Posterior vena cava (tissue), 2 donors: ENCODE measurements at regions not wholly inside any gene's neighbourhood (a gene's known extent, or its start where the extent isn't known, plus 50 kb on each side); places are given as distances from the start of the nearest gene placed in this dataset.
A peak's percentile ranks its signal among the peaks of the same experiment; 100 is the strongest.

ENCODE experiments used
- DNase-seq: peaks from one replicate; pipeline ENCODE4 v3.0.0-alpha.2; 2020; ENCODE audit warnings: low spot score
- intact Hi-C, 2 donors: fragments of 100-400 bp; cut with DNase I; formaldehyde crosslinking; loops; one replicate each; pipeline versions ENCODE4 v1.14.1 to v1.14.2; 2022 to 2023
- donor health status: DM: yes; HTN: yes; CAD: no.
- donor health status: DM: yes; HTN: yes; CAD: no.

- peak; percentile 45 for DNase-seq
- intact Hi-C loops: no loop called here
Observed at GRCh38 chr15:77852241-77853007, 219.7 kb upstream of the LINGO1 start.

GRCh38 chr15:77851691-77852090 lies 219.0 kb upstream of the LINGO1 start:
- DNase-seq: peak; percentile 37
- intact Hi-C loops: loop anchor here in 1 of 2 donors (1.0 kb wide), 1 partner anchor 47 kb away; no protein-coding TSS in a partner anchor

GRCh38 chr15:77851086-77851485 lies 218.4 kb upstream of the LINGO1 start:
- intact Hi-C loops: loop anchor here in 1 of 2 donors (1.0 kb wide), 1 partner anchor 47 kb away; no protein-coding TSS in a partner anchor

GRCh38 chr15:77846986-77847385 lies 214.3 kb upstream of the LINGO1 start:
- intact Hi-C loops: no loop called here
- DNase-seq: no peak

More at GRCh38 chr15:77851086-77851485, 218.4 kb upstream of the LINGO1 start:
- no peak for DNase-seq

DNA sequence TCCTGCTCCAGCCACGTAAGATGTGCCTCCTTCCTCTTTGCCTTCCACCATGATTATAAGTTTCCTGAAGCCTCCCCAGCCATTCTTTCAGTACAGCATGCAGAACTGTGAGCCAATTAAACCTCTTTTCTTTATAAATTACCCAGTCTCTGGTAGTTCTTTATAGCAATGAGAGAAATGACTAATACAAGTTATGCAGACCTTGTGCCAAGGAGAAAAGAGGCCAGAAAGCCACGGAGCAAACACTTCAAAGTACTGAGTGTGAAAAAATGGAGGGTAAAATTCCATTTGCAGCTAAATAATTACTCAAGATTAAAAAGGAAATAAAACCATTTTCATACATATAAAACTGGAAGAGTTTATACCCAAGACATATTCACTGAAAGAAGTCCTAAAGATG lies 213.6 kb upstream of the LINGO1 start:
- intact Hi-C loops: no loop called here
- no peak for DNase-seq

GRCh38 chr15:77844798-77845446 lies 212.2 kb upstream of the LINGO1 start:
- DNase-seq: no peak
- intact Hi-C loops: no loop called here

- intact Hi-C loops: loop anchor here in 1 of 2 donors (1.0 kb wide), 1 partner anchor 27 kb away; no protein-coding TSS in a partner anchor
Observed at GRCh38 chr15:77843546-77843945, 210.8 kb upstream of the LINGO1 start.

DNA sequence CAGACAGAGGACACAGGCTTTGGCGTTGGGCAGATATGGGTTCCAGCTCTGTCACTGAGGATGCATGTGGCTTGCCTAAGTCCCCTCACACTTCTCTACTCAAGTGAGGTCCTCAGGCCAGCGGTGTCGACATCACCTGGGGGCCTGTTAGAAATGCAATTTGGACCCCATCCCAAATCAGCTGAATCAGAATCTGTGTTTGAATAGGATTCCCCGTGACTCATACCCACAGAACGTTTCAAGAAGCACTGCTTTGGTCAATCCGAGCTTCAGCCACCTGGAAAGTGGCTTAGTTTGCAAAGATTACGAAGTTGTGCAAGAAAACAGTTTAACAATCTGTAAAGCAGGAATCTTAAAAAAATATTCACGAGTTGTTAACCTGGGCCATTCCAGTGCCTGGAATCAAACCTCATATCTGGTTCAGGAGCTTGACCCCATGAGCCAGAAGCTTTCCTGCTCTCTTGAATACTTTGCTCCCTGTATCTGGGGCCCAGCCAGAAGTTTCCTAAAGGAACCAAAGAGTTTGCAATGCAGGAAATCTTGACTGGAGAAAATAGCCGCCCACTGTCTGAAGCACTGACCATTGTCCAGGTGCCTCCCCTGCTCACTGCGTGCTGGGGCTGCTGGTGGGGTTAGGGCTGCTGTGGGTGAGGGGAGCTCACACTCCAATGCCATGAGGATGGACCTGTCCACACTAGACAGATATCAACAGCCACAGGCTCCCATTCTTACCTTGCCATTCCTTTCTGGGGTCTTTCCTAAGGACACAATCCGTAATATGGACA lies 208.5 kb upstream of the LINGO1 start:
- intact Hi-C loops: no loop called here
- no peak for DNase-seq

More at GRCh38 chr15:77843546-77843945, 210.8 kb upstream of the LINGO1 start:
- DNase-seq: no peak

DNA sequence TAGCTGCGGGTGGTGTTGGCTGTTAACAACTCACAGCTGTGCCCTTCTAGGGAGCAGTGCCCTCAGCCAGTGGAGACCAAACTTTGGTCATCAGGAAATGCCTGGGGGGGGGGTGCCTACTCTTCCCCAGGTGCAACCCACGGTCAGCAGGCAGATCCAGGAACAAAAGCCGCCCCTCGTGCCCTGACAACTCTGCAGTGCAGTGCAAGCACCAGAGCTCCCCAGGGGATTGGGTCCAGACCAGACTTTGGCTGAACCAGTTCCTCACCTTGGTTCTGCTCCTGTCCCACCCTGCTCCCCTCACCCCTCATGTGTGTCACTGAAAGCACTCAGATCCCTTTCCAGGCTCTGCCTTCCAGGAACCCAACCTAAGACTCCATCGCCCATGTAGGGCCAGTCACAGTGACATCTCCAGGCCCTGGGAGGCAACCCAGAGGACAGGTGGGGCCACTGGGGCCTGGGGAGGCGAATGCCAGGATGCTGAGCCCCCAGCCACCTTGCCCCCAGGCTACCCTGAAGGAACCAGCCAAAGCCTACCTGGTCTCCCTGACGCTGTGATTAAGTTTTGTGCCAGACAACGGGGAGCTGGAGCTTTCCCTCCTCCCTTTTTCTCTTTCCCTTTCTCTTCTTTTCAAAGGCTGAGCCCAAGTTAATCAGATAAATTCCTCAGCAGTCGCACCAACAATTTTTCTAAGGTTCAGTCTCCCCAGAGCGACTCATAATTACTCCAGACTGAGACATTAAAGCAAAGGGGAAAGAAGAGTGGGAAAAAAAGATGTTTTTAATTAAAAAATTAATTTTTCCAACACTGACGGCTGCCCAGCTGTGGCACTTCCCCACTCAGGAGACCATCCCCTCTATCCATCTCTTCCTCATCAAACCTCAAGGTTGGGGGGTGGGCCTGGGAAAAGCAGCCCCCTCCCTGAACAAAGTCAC lies 207.5 kb upstream of the LINGO1 start:
- peak; percentile 56 for DNase-seq
- intact Hi-C loops: no loop called here

GRCh38 chr15:77839456-77839855 lies 206.7 kb upstream of the LINGO1 start:
- DNase-seq: peak; percentile 45
- intact Hi-C loops: no loop called here

GRCh38 chr15:77838595-77838994 lies 205.9 kb upstream of the LINGO1 start:
- DNase-seq: peak; percentile 62
- intact Hi-C loops: no loop called here

DNA sequence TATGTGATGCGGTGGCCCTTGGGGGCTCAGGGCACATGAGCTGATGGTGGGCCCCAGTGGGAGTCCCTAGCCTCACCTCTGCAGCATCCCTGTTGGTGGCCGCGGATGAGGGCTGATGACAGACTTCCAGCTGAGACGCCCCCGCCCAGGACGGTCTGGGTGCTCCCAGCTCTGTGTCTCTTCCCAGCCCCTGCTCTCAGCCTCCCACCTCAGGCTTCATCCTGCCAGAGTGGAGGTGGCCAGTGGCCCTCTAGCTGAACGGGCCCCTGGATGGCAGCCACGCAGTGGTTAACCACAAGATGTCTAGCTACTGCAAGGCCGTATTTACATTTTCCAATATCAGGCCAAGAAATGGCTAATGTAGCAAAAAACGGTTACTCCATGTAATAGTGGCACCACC lies 205.3 kb upstream of the LINGO1 start:
- intact Hi-C loops: no loop called here
- peak; percentile 51 for DNase-seq

DNA sequence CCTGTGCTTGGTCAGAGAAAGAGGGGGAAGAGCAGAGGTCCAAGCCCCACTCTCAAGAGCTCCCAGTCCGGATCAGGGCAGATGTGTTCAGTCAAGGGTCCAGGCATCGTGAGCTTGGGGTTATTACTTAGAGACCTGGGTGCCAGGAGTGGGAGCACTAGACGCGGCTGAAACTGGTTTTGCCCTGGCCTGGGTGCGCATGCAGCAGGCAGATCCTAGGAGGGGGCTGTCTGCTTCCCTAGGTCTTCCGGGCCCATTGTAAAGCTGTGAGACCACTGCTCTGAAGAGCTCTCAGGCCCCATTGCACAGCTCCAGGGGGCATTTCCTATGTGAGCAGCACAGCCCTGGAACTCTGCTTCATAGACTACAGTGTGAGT lies 204.9 kb upstream of the LINGO1 start:
- DNase-seq: no peak
- intact Hi-C loops: no loop called here

DNA sequence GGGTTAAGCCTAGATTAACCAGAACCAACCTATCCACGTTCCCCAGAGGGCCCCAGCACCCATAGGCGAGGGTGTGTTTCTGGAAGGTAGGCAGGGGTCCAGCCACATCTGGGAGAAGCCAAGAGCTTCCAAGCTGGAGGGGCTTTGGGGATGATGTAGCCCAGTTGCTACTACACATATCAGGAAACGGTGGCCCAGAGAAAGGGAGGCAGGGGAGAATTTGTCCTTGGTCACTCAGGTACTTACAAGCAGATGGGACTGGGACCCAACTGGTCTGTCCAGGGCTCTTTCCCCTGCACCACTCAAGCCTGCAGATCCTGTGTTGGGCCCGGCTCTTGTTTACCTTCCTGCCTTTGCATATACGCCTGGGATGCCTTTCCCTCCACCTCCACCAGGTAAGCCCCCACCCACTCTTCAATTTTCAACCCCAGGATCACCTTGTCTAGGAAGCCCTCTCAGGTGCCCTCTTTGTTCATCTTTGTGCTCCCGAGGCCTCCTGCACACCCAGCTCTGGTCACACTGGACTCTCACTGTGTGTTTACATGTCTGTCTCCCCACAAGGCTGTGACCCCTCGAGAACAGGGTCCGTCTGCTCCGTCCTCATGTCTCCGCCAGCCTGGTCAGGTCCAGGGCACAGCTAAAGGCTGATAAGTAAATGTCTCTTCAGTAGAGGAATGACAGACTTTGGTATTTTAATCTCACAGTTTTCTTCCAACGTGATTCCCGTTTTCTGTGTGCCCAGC lies 204.4 kb upstream of the LINGO1 start:
- intact Hi-C loops: no loop called here
- DNase-seq: peak; percentile 68

DNA sequence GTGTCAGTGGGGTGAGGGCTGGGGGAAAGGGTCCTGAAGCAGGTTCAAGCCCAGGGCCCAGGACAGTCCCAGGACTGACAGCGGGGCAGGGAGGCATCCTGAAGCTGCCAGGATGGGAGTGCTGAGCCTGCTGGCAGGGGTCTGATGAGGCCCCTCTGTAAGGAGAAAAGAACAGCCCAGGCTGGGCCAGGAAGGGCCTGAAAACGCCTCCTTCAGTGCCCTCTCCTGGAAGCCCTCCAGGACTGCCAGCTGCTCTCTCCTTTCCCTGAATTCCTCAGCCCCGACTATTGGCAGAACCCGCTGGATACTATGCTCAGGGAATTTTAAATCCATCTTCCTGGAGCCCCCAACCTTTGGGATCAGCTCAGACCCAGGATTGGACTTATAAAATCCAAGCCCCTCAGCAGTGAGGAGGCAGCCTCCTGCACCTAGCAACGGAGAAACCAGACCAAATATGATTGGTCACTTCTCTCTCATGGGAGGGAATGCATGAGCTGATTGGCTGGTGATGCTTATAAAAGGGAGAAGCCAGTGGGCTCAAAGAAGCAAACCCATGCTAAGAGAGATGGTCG lies 203.5 kb upstream of the LINGO1 start:
- intact Hi-C loops: no loop called here
- no peak for DNase-seq

DNA sequence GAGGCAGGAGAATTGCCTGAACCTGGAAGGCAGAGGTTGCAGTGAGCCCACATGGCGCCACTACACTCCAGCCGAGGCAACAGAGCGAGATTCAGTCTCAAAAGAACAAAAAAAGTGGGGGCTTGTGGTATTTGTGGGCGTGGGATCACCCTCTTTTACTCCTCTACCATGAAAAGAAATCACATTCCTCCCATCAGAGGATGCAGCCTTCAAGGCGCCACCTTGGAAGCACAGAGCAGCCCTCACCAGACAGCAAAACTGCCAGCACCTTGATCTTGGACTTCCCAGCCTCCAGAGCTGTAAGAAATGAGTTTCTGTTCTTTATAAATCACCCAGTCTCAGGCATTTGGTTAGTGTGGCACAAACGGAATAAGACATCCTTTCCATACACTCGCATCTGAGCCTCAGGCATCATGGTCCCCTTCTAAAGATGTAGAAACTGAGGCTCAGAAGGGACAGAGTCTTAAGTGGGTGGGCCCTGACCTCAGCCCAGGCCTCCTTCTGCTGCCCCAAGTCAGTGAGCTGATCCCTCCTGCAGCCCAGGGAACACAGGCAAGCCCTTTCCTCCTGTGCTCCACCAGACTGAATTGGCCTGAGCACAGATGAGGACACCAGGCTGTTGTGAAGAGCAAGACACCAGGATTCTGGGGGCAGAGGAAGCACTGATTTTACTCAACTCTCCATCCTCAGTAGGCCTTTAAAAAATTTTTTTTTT lies 201.7 kb upstream of the LINGO1 start:
- peak; percentile 56 for DNase-seq
- intact Hi-C loops: no loop called here

- DNase-seq: peak; percentile 36
- intact Hi-C loops: no loop called here
Observed at GRCh38 chr15:77832874-77833273, 200.2 kb upstream of the LINGO1 start.
